ENCODE measurements at regions not wholly inside any gene's neighbourhood (a gene's known extent, or its start where the extent isn't known, plus 50 kb on each side); places are given as distances from the start of the nearest gene placed in this dataset.

DNA sequence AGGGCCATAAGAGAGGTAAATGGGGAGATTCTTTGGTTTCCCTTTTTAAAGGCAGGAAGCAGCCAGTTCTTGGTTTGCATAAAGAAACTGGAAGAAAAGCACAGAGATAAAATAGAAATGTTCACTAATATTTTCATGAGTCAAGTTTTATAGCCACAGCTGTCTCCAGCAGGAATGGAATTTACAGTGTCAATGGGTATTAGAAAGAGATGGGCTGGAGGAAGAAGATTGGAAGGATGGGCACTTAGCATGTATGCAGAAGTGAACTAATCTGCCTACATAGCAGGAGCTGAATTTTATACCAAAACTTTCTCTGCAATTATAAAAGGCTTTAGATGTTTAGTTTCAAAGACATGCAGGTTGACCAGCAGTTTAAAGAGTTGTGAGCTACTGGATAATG, 521.9 kb upstream of the GOLIM4 start:
- Mint-ChIP-seq H3K4me1 (ENCODE audit: low read depth) (no peaks in the 10 kb centered on the region), H3K9me3 (no peaks in the 10 kb centered on the region), H3K4me3 (no peak overlapping the region), H3K36me3 (ENCODE audit: low read depth) (no peaks in the 10 kb centered on the region), H3K27ac (no peak overlapping the region), H3K27me3 (no peaks in the 10 kb centered on the region)

DNA sequence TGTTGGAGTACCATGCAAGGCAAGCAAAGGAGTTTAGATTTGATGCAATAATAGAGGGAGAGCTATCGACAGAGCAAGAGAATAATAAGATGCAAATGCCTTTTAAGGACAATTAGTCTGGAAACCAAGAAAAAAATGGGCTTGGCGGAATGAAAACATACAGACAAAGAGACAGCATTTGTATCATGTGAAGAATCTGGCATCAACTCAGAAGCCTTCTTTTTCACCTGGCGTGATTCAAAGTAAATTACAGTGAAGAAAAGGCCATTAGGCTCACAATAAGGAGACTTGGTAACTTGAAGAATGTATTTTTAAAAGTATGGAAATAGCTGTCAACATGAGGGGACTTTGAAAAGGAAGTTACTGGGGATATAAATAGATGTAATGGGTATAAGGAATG, 521.2 kb upstream of the GOLIM4 start:
- no peaks in the 10 kb centered on the region for H3K27me3 Mint-ChIP-seq
- no peaks in the 10 kb centered on the region for H3K9me3 Mint-ChIP-seq
- no peak overlapping the region for H3K4me3 Mint-ChIP-seq
- no peak overlapping the region for H3K27ac Mint-ChIP-seq
- H3K4me1 Mint-ChIP-seq (ENCODE audit: low read depth), result no peaks in the 10 kb centered on the region
- no peaks in the 10 kb centered on the region for H3K36me3 Mint-ChIP-seq (ENCODE audit: low read depth)

DNA sequence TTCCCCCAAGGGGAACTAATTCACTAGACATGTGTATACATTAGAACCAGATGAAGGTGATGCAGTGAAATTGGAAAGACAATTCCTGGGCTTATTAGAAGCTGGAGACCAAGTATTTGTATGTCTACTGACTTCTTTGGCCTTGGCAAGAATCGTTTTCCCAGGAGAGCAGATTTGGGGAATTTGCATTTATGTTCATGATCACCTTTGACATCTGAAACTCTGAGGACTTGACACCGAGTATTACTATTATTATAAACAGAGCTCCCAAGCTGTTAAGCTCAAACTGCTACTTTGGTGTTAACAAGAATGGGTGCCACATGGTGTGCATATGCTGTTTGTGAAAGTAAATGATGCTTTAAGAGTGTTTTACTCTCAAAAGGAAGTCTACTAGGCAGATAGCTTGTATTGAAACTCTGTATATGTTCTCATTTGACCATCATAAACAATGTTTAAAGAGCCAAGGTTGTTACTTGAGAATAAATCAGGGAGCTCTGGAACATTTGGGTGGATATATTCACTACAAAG, 519.8 kb upstream of the GOLIM4 start:
- no peak overlapping the region for H3K27ac Mint-ChIP-seq
- no peaks in the 10 kb centered on the region for H3K9me3 Mint-ChIP-seq
- no peak overlapping the region for H3K4me3 Mint-ChIP-seq
- no peaks in the 10 kb centered on the region for H3K4me1 Mint-ChIP-seq (ENCODE audit: low read depth)
- H3K27me3 Mint-ChIP-seq, result no peaks in the 10 kb centered on the region
- H3K36me3 Mint-ChIP-seq (ENCODE audit: low read depth), result no peaks in the 10 kb centered on the region

DNA sequence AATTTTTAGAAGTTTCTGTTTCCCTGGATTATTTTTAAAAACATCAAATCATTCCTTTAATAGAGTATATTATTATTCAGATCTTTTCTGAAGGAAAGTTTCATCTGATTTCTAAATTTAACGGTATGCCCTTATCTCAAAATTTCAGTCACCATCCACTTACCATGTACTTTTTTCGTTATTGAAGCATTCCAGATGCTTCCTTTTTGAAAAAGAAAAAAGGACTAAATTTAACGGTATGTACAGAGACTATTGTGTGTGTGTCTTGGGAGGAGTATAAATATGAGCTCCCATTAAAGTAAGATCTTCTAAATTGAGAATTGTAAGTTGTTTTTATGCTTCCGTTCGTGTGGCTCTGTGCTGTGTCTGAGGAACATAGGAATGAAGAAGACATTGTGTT, 517.4 kb upstream of the GOLIM4 start:
- no peak overlapping the region for H3K27ac Mint-ChIP-seq
- no peaks in the 10 kb centered on the region for H3K36me3 Mint-ChIP-seq (ENCODE audit: low read depth)
- H3K27me3 Mint-ChIP-seq, result no peaks in the 10 kb centered on the region

DNA sequence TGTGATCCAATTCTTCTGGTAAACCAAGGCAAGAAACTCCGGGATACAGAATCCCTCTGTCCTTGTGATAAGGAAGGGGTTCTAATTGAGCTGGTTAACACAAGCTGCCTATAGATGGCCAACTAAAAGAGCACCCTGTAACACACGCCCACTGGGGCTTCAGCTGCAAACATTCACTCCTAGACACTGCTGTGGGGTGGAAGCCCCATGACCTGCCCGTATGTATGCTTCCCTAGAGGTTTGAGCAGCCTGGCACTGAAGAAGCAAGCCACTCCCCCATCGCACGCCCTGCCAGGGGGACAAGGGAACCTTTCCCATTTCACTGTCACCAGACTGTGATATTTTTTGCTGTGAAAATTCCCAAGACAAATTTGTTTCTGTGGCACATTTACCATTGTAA, 516.9 kb upstream of the GOLIM4 start:
- Mint-ChIP-seq H3K4me3 (no peak overlapping the region), H3K9me3 (no peaks in the 10 kb centered on the region), H3K4me1 (ENCODE audit: low read depth) (no peaks in the 10 kb centered on the region), H3K27ac (no peak overlapping the region), H3K36me3 (ENCODE audit: low read depth) (no peaks in the 10 kb centered on the region), H3K27me3 (no peaks in the 10 kb centered on the region)

More for the DNA sequence above, 517.4 kb upstream of the GOLIM4 start:
- Mint-ChIP-seq H3K4me1 (ENCODE audit: low read depth) (no peaks in the 10 kb centered on the region), H3K4me3 (no peak overlapping the region), H3K9me3 (no peaks in the 10 kb centered on the region)

DNA sequence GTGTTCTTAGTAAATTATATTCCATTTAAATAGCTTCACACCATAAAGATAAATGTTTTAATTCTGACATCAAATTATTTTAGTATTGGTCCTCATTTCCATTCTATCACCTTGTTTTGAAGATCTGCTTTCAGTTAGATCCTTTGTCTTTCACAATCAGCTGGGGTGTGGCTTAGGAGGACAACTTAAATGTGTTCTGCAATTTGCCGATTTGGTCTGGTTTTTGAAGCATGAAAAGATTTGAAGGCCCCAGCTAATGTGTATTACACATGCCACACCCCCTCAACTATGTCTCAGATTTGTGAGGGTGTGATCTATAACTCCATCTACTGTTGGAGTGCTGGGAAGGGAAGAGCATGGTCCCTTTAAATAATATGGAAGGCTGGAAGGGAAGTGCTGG, 516.1 kb upstream of the GOLIM4 start:
- Mint-ChIP-seq H3K36me3 (ENCODE audit: low read depth) (no peaks in the 10 kb centered on the region), H3K27ac (no peak overlapping the region), H3K9me3 (no peaks in the 10 kb centered on the region), H3K4me1 (ENCODE audit: low read depth) (no peaks in the 10 kb centered on the region), H3K27me3 (no peaks in the 10 kb centered on the region), H3K4me3 (no peak overlapping the region)

DNA sequence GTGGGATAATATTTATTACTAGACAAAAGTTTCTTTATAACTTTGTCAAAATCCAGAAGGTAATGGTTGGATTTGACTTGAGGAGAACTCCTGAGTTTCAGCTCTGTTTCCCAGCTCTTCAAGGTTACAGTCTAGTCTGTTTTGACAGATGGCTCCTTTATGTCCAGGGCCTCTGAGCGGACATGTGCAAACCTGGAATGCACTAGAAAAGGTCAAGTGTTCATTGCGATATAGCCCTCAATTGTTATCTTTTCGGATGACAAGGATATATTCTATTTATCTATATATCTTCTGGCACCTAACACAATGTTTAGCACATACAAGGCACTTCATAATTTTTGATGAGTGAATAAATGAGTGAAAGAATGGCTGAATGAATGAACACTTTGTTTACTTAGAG, 513.2 kb upstream of the GOLIM4 start:
- Mint-ChIP-seq H3K4me1 (ENCODE audit: low read depth) (no peaks in the 10 kb centered on the region), H3K27me3 (no peaks in the 10 kb centered on the region), H3K27ac (no peak overlapping the region), H3K9me3 (no peaks in the 10 kb centered on the region), H3K4me3 (no peak overlapping the region), H3K36me3 (ENCODE audit: low read depth) (no peaks in the 10 kb centered on the region)

DNA sequence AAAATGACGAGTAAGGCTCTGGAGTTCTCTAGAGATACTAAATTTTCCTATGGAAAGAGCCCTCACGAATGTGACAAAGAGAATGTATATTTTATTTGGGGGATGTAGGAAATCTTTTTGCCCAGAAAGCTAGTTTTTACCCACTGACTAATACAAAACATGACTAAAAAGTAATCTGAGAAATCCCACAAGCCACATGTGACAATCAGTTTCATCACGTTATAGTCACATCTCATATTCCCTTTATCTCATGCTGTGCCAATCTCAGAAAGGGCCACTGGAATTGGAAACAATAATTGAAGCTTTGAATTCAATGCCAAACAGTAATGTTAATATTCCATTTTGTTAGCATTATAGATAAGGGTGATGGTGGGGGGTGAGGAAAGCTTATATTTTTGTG, 509.0 kb upstream of the GOLIM4 start:
- H3K4me1 Mint-ChIP-seq (ENCODE audit: low read depth), result no peaks in the 10 kb centered on the region
- no peaks in the 10 kb centered on the region for H3K9me3 Mint-ChIP-seq
- H3K27ac Mint-ChIP-seq, result no peak overlapping the region
- H3K4me3 Mint-ChIP-seq, result no peak overlapping the region
- no peaks in the 10 kb centered on the region for H3K27me3 Mint-ChIP-seq
- no peaks in the 10 kb centered on the region for H3K36me3 Mint-ChIP-seq (ENCODE audit: low read depth)

DNA sequence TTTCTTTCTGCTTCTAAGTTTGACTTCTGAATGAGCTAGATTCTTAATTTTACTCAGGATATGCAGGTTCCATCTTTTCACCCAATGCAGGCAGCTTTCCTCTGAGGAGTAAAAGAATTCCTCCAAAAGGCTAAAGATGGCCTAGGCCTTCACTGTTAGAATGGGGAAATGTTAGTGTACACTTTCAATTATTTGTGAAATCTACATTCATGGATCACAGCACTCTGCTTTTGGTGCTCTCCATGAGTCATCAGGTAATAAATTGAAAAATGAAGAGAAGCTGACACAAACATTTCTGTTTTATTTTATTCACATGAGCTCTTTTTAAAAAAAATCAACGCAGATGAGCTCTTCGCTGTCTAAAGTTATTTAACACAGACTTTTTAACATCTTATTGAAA, 502.5 kb upstream of the GOLIM4 start:
- H3K4me3 Mint-ChIP-seq, result no peak overlapping the region
- no peaks in the 10 kb centered on the region for H3K9me3 Mint-ChIP-seq
- H3K36me3 Mint-ChIP-seq (ENCODE audit: low read depth), result no peaks in the 10 kb centered on the region
- no peak overlapping the region for H3K27ac Mint-ChIP-seq
- H3K27me3 Mint-ChIP-seq, result no peaks in the 10 kb centered on the region
- H3K4me1 Mint-ChIP-seq (ENCODE audit: low read depth), result no peaks in the 10 kb centered on the region

DNA sequence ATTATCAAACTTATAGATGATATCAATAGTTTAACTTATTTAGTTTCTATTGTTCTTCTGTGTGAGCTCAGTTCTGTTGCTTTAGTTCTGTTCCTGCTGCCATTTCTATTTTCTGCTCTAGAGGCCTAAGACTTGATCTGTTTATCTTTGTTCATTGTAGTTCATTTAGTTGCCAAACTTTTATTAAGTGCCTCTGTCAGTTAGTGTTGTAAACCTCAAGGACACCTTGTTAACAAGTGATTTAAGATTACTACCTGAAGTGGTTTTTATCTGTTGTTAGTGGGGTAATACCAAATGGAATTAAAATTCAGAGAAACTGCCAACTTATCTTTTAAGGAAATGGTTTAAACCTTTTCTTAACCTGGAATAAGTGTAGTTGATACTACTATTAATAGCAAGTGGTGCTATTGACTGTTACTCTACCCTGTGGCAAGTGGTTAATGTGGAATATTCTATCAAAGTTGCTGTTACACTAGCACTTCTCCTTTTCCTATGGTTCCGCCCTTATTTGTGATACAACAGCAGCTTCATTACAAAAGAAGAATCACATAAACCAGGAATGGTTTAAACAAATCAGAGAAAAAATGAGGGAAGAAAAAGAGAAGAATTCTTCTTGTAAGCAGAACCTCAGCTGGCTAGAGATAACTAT, 500.6 kb upstream of the GOLIM4 start:
- Mint-ChIP-seq H3K27ac (no peak overlapping the region), H3K9me3 (no peaks in the 10 kb centered on the region), H3K36me3 (ENCODE audit: low read depth) (no peaks in the 10 kb centered on the region), H3K4me3 (no peak overlapping the region), H3K27me3 (no peaks in the 10 kb centered on the region), H3K4me1 (ENCODE audit: low read depth) (no peaks in the 10 kb centered on the region)

DNA sequence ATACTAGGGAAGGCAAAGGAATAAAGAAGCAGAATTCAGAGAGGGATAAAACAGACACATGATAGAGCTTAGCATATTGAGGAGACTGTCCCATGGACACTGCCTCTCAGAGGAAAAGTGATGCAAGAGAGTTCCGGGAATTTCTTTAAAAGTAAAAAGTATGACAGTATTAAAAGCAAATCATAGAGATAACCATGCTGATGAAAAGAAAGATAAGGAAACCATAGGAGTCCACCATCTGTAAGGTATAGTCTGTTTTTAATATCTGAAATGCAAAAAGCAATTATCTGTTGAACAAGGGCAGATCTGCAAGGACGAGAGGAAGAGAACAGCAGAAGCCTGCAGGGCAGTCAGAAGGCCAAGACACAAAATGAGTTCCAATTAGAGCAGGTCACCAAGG, 495.9 kb upstream of the GOLIM4 start:
- no peak overlapping the region for H3K4me3 Mint-ChIP-seq
- H3K9me3 Mint-ChIP-seq, result no peaks in the 10 kb centered on the region
- H3K36me3 Mint-ChIP-seq (ENCODE audit: low read depth), result no peaks in the 10 kb centered on the region

DNA sequence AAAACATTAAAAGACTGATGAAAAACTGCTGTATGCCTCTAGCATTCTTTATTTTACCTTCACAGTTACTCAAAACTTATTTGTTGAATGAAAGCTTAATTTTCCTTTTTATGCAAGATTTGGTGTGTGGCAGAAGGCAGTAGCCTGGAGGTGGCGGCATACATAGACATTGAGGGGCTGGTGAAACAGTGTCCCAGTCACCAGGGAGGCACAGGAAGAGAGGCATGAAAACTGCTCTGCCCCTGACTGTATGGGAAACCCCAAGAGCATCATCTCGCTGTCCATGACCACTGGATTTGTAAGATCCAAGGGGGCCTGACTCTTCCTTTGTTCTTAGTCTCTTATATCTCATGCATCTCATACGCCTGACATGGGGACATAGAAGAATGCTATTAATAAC, 493.7 kb upstream of the GOLIM4 start:
- no peak overlapping the region for H3K27ac Mint-ChIP-seq
- no peaks in the 10 kb centered on the region for H3K9me3 Mint-ChIP-seq
- no peak overlapping the region for H3K4me3 Mint-ChIP-seq
- H3K36me3 Mint-ChIP-seq (ENCODE audit: low read depth), result no peaks in the 10 kb centered on the region
- no peaks in the 10 kb centered on the region for H3K27me3 Mint-ChIP-seq
- no peaks in the 10 kb centered on the region for H3K4me1 Mint-ChIP-seq (ENCODE audit: low read depth)

More for the DNA sequence above, 495.9 kb upstream of the GOLIM4 start:
- Mint-ChIP-seq H3K27me3 (no peaks in the 10 kb centered on the region), H3K4me1 (ENCODE audit: low read depth) (no peaks in the 10 kb centered on the region), H3K27ac (no peak overlapping the region)

DNA sequence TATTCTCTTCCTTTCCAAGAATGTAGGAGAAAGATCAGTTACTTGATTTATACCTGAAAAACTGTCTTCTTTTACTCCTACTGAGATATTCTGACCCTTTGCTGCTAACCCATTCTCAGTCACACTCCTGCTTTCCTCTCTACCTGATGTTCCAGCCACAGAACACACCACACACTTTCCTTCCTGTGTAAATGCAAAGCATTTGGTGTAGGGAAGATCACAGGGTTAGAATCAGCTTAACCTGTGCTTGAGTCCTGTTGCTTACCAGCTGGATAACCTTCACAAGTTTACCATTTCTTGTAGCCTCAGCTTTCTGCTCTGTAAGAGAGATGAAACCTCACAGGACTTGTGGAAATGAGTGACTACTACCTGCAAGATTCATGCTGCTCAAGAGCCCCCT, 489.8 kb upstream of the GOLIM4 start:
- Mint-ChIP-seq H3K27ac (no peak overlapping the region), H3K36me3 (ENCODE audit: low read depth) (no peaks in the 10 kb centered on the region), H3K9me3 (peaks cover 3% of the 10 kb centered on the region), H3K4me3 (no peak overlapping the region), H3K4me1 (ENCODE audit: low read depth) (no peaks in the 10 kb centered on the region), H3K27me3 (no peaks in the 10 kb centered on the region)

DNA sequence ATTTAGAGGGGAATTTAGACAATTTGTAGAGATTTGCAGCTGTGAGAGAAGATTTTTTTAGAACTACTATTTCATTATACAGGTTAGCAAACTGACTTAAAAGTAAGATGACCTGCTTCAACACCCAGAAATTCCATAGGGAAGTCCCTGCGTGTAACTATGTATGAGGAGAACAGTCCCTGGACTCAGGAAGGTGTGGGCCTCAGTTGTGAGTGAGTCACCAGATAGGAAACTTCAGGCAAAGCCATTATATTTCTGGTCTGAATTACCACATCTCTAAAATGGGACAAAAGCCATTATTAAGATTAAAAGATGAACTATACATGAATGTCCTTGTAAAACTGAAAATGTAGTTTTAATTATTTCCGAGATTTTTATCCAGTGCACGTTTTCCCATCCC, 488.3 kb upstream of the GOLIM4 start:
- no peaks in the 10 kb centered on the region for H3K36me3 Mint-ChIP-seq (ENCODE audit: low read depth)
- no peaks in the 10 kb centered on the region for H3K27me3 Mint-ChIP-seq
- H3K4me1 Mint-ChIP-seq (ENCODE audit: low read depth), result no peaks in the 10 kb centered on the region
- H3K9me3 Mint-ChIP-seq, result peaks cover 3% of the 10 kb centered on the region
- no peak overlapping the region for H3K4me3 Mint-ChIP-seq
- no peak overlapping the region for H3K27ac Mint-ChIP-seq

DNA sequence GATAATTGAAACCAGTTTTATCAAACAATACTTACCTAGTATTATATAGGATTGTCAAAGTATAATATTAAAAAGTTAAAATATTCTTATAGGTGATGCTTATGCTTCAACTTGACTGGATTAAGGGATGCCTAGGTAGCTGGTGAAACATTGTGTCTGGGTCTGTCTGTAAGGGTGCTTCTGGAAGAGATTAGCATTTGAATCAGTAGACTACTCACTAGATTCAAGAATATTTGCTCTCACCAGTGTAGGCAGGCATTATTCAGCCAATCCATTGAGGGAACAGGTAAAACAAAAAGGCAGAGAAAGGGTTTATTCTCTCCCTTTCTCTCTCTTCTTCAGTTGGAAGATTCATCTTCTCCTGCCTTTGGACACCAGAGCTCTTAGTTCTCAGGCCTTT, 486.8 kb upstream of the GOLIM4 start:
- Mint-ChIP-seq H3K27ac (no peak overlapping the region), H3K27me3 (no peaks in the 10 kb centered on the region), H3K4me1 (ENCODE audit: low read depth) (no peaks in the 10 kb centered on the region), H3K36me3 (ENCODE audit: low read depth) (no peaks in the 10 kb centered on the region), H3K4me3 (no peak overlapping the region), H3K9me3 (peaks cover 3% of the 10 kb centered on the region)

DNA sequence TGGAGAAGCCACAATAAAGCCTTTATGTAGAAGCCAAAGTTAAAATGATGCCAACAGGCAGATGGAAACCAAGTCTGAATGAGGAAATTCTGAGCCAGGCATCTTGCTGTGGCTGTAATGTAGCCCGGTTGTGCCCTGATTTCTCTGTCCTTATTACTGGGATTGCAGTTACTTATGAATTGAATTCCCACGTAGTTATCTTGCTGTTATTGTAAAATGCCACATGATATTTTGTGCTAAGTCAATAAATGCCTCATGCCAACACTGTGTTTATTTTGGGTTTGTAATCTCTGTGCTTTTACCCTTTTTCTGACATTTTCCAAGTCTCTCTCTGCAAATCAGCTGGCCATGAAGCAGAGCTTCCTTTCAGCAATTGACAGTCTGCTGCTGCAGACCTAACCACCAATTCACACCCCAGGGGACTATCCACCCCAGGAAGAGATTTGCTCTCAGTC, 486.1 kb upstream of the GOLIM4 start:
- Mint-ChIP-seq H3K27me3 (no peaks in the 10 kb centered on the region), H3K4me3 (no peak overlapping the region), H3K36me3 (ENCODE audit: low read depth) (no peaks in the 10 kb centered on the region), H3K4me1 (ENCODE audit: low read depth) (no peaks in the 10 kb centered on the region), H3K27ac (no peak overlapping the region), H3K9me3 (peaks cover 3% of the 10 kb centered on the region)
